ENCODE measurements at regions not wholly inside any gene's neighbourhood (a gene's known extent, or its start where the extent isn't known, plus 50 kb on each side); places are given as distances from the start of the nearest gene placed in this dataset.

DNA sequence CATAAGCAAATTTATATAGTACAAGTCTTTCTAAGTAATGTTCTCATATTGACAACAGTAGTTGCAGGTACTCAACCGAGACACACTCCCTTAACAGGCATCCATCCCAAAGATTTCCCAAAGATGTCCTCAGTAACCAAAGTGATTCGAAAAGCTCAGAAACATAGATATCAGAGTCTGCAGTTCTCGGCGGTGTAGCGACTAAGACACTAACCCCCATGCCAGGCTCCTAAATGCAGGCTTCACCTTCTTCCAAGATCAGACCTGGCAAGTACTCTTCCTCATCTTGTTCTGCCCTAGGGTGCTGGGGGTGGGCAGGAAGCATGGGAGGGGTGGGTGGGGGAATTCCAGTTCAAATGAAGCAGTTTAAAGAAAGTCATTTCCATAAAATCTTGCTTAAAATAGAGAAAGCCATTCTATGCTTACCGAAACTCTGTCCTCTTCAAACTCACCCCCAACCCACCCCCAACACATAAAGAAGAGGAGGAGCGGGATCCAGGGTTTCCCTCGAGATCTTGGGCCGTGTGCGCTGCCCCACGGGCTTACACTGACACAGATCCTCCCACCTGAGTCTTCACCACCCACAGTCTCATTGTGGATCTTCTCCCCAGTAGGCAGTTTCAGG, 59.0 kb upstream of the BCL6 start:
- TF ChIP-seq CTCF (IDR thresholded peaks at IDR 0.05) (no peak), POLR2A (IDR thresholded peaks at IDR 0.05) (no peak)
